ENCODE measurements at regions not wholly inside any gene's neighbourhood (a gene's known extent, or its start where the extent isn't known, plus 50 kb on each side); places are given as distances from the start of the nearest gene placed in this dataset.

- no peaks in the 10 kb centered on the region for H3K36me3 ChIP-seq (ENCODE audit: insufficient read depth, low read length)
- H3K9ac ChIP-seq (ENCODE audit: low read depth, low read length, poor library complexity, severe bottlenecking), result peak overlapping the region; percentile 64
- H2AFZ ChIP-seq (ENCODE audit: low read length), result peak overlapping the region; percentile 83
- no peaks in the 10 kb centered on the region for H3K27me3 ChIP-seq (ENCODE audit: insufficient read depth, low read length, poor library complexity, severe bottlenecking)
- no peaks in the 10 kb centered on the region for H3F3A ChIP-seq (ENCODE audit: low read depth)
- no peaks in the 10 kb centered on the region for H4K20me1 ChIP-seq (ENCODE audit: insufficient read depth, low read length, poor library complexity, severe bottlenecking)
- no peak for TF ChIP-seq EZH2phosphoT487 (IDR thresholded peaks at IDR 0.05; ENCODE audit: borderline replicate concordance)
- TF ChIP-seq CTCF (conservative IDR thresholded peaks at IDR 0.05; ENCODE audit: low read length), result no peak
- H3K9me2 ChIP-seq (replicated peaks; ENCODE audit: low read depth, low read length), result no peaks in the 10 kb centered on the region
- H3K4me3 ChIP-seq (ENCODE audit: low read length, poor library complexity, severe bottlenecking), result no peak overlapping the region
- peak overlapping the region; percentile 79 for H3K4me2 ChIP-seq (ENCODE audit: low read depth, low read length, poor library complexity, severe bottlenecking)
- H3K79me2 ChIP-seq (ENCODE audit: insufficient read depth, low read length), result no peaks in the 10 kb centered on the region
- no peaks in the 10 kb centered on the region for H3K9me3 ChIP-seq (ENCODE audit: insufficient read depth, low read depth, low read length)
- H3K4me1 ChIP-seq (ENCODE audit: insufficient read depth, low read length, poor library complexity, severe bottlenecking), result peaks cover 71% of the 10 kb centered on the region
Measured at GRCh38 chr3:111323019-111323418, 219.0 kb upstream of the CD96 start.

GRCh38 chr3:111324151-111324550 lies 217.8 kb upstream of the CD96 start:
- H3F3A ChIP-seq (ENCODE audit: low read depth), result no peaks in the 10 kb centered on the region
- no peaks in the 10 kb centered on the region for H3K79me2 ChIP-seq (ENCODE audit: insufficient read depth, low read length)
- no peaks in the 10 kb centered on the region for H3K36me3 ChIP-seq (ENCODE audit: insufficient read depth, low read length)
- peak overlapping the region; percentile 79 for H3K4me2 ChIP-seq (ENCODE audit: low read depth, low read length, poor library complexity, severe bottlenecking)
- no peaks in the 10 kb centered on the region for H4K20me1 ChIP-seq (ENCODE audit: insufficient read depth, low read length, poor library complexity, severe bottlenecking)
- peaks cover 70% of the 10 kb centered on the region for H3K4me1 ChIP-seq (ENCODE audit: insufficient read depth, low read length, poor library complexity, severe bottlenecking)
- peak overlapping the region; percentile 83 for H2AFZ ChIP-seq (ENCODE audit: low read length)
- no peaks in the 10 kb centered on the region for H3K9me2 ChIP-seq (replicated peaks; ENCODE audit: low read depth, low read length)
- peak overlapping the region; percentile 64 for H3K9ac ChIP-seq (ENCODE audit: low read depth, low read length, poor library complexity, severe bottlenecking)
- H3K4me3 ChIP-seq (ENCODE audit: low read length, poor library complexity, severe bottlenecking), result peak overlapping the region; percentile 63
- H3K27me3 ChIP-seq (ENCODE audit: insufficient read depth, low read length, poor library complexity, severe bottlenecking), result no peaks in the 10 kb centered on the region
- no peak for TF ChIP-seq CTCF (conservative IDR thresholded peaks at IDR 0.05; ENCODE audit: low read length)
- no peak for TF ChIP-seq EZH2phosphoT487 (IDR thresholded peaks at IDR 0.05; ENCODE audit: borderline replicate concordance)
- no peaks in the 10 kb centered on the region for H3K9me3 ChIP-seq (ENCODE audit: insufficient read depth, low read depth, low read length)

GRCh38 chr3:111324645-111325044 lies 217.4 kb upstream of the CD96 start:
- Histone ChIP-seq H4K20me1 (ENCODE audit: insufficient read depth, low read length, poor library complexity, severe bottlenecking) (no peaks in the 10 kb centered on the region), H3K9ac (ENCODE audit: low read depth, low read length, poor library complexity, severe bottlenecking) (peak overlapping the region; percentile 64), H3K4me3 (ENCODE audit: low read length, poor library complexity, severe bottlenecking) (peak overlapping the region; percentile 63), H2AFZ (ENCODE audit: low read length) (peak overlapping the region; percentile 83), H3K36me3 (ENCODE audit: insufficient read depth, low read length) (no peaks in the 10 kb centered on the region), H3K27me3 (ENCODE audit: insufficient read depth, low read length, poor library complexity, severe bottlenecking) (no peaks in the 10 kb centered on the region), H3K4me1 (ENCODE audit: insufficient read depth, low read length, poor library complexity, severe bottlenecking) (peaks cover 67% of the 10 kb centered on the region), H3K4me2 (ENCODE audit: low read depth, low read length, poor library complexity, severe bottlenecking) (peak overlapping the region; percentile 79), H3K9me3 (ENCODE audit: insufficient read depth, low read depth, low read length) (no peaks in the 10 kb centered on the region), H3K9me2 (replicated peaks; ENCODE audit: low read depth, low read length) (no peaks in the 10 kb centered on the region), H3K79me2 (ENCODE audit: insufficient read depth, low read length) (no peaks in the 10 kb centered on the region), H3F3A (ENCODE audit: low read depth) (no peaks in the 10 kb centered on the region)
- no peak for TF ChIP-seq EZH2phosphoT487 (IDR thresholded peaks at IDR 0.05; ENCODE audit: borderline replicate concordance)
- no peak for TF ChIP-seq CTCF (conservative IDR thresholded peaks at IDR 0.05; ENCODE audit: low read length)

Data from Loucy (cell line).